ENCODE measurements at regions not wholly inside any gene's neighbourhood (a gene's known extent, or its start where the extent isn't known, plus 50 kb on each side); places are given as distances from the start of the nearest gene placed in this dataset.

GRCh38 chr2:164438490-164439205 lies 182.6 kb downstream of the GRB14 start:
- no peak overlapping the region for H3K14ac ChIP-seq (ENCODE audit: insufficient read length)
- TF ChIP-seq SP2 (IDR thresholded peaks at IDR 0.05; ENCODE audit: low read length), result no peak
- TF ChIP-seq RXRA (IDR thresholded peaks at IDR 0.05; ENCODE audit: insufficient read depth, low read depth, low read length), result no peak
- no peak for TF ChIP-seq NANOG (IDR thresholded peaks at IDR 0.05; ENCODE audit: insufficient read depth, low read depth, low read length, poor library complexity, severe bottlenecking)
- no peak for TF ChIP-seq FOSL1 (IDR thresholded peaks at IDR 0.05; ENCODE audit: insufficient read depth, low read depth, low read length)
- TF ChIP-seq CTCF (IDR thresholded peaks at IDR 0.05; ENCODE audit: control extremely low read depth in 1 of 3, insufficient read depth in 1 of 3, low read depth in 1 of 3, low read length in 3 of 3), result no peak
- no peak for TF ChIP-seq POU5F1 (IDR thresholded peaks at IDR 0.05; ENCODE audit: low read depth, low read length)
- no peak for TF ChIP-seq SIX5 (IDR thresholded peaks at IDR 0.05; ENCODE audit: low read depth, low read length)
- no peak for TF ChIP-seq CBX8 (IDR thresholded peaks at IDR 0.05; ENCODE audit: borderline replicate concordance, low read depth, low read length)
- no peak for TF ChIP-seq GABPA (IDR thresholded peaks at IDR 0.05; ENCODE audit: borderline replicate concordance, insufficient read depth, low read length)
- TF ChIP-seq TCF12 (IDR thresholded peaks at IDR 0.05; ENCODE audit: low read depth, low read length), result no peak
- TF ChIP-seq KDM5A (IDR thresholded peaks at IDR 0.05; ENCODE audit: low read length), result no peak
- no peak for TF ChIP-seq CHD1 (IDR thresholded peaks at IDR 0.05; ENCODE audit: low read depth, low read length)
- TF ChIP-seq POLR2AphosphoS5 (IDR thresholded peaks at IDR 0.05; ENCODE audit: low read depth, low read length), result no peak

More at GRCh38 chr2:164438490-164439205, 182.6 kb downstream of the GRB14 start:
- Histone ChIP-seq H3K9ac (replicated peaks in 1 of 4; ENCODE audit: extremely low read depth in 1 of 4, low read depth in 3 of 4, low read length in 3 of 4) (no peak overlapping the region), H2BK120ac (replicated peaks; ENCODE audit: low read depth, low read length) (no peak overlapping the region), H3K18ac (ENCODE audit: extremely low read depth, low read length) (no peak overlapping the region), H2BK15ac (ENCODE audit: low read length) (no peak overlapping the region), H4K20me1 (replicated peaks in 1 of 2; ENCODE audit: control insufficient read depth in 1 of 2, insufficient read depth in 2 of 2, low read length in 2 of 2) (no peaks in the 10 kb centered on the region), H2AFZ (ENCODE audit: low read length) (peak overlapping the region; percentile 27; the same call in 1 of the 2 replicates), H4K8ac (ENCODE audit: extremely low read depth, insufficient read depth, low read length) (no peak overlapping the region), H3K23ac (ENCODE audit: insufficient read length) (no peak overlapping the region), H4K5ac (ENCODE audit: insufficient read length, low read depth, low read length) (no peak overlapping the region), H2BK12ac (ENCODE audit: low read depth, low read length) (no peak overlapping the region), H3K23me2 (ENCODE audit: low read depth, low read length) (no peaks in the 10 kb centered on the region), H3K56ac (replicated peaks; ENCODE audit: insufficient read length, low read depth, low read length) (no peak overlapping the region), H3K4ac (replicated peaks; ENCODE audit: insufficient read length, low read depth, low read length) (no peak overlapping the region), H3K4me1 (replicated peaks in 1 of 4; ENCODE audit: control insufficient read depth in 3 of 4, insufficient read depth in 4 of 4, low read length in 3 of 4) (no peaks in the 10 kb centered on the region), H2AK5ac (ENCODE audit: low read depth, low read length) (no peak overlapping the region), H3K36me3 (ENCODE audit: control insufficient read depth in 2 of 4, insufficient read depth in 4 of 4, low read length in 3 of 4) (no peaks in the 10 kb centered on the region), H3K4me3 (ENCODE audit: extremely low read depth in 1 of 4, insufficient read depth in 2 of 4, low read depth in 3 of 4, low read length in 4 of 4) (no peak overlapping the region), H3K27me3 (replicated peaks in 1 of 4; ENCODE audit: control insufficient read depth in 3 of 4, extremely low read depth in 1 of 4, insufficient read depth in 3 of 4, low read length in 3 of 4) (no peaks in the 10 kb centered on the region), H3K4me2 (ENCODE audit: insufficient read depth in 1 of 2, low read depth in 2 of 2, low read length in 2 of 2) (no peak overlapping the region), H2BK20ac (ENCODE audit: low read length) (no peak overlapping the region), H2BK5ac (ENCODE audit: low read depth, low read length) (no peak overlapping the region), H3K79me1 (ENCODE audit: low read depth, low read length) (no peaks in the 10 kb centered on the region), H3K79me2 (ENCODE audit: control insufficient read depth in 1 of 2, insufficient read depth in 2 of 2, low read length in 2 of 2) (no peaks in the 10 kb centered on the region), H3K27ac (ENCODE audit: low read depth, low read length) (no peak overlapping the region), H3K9me3 (ENCODE audit: insufficient read depth in 2 of 2, low read depth in 1 of 2, low read length in 1 of 2) (no peaks in the 10 kb centered on the region), H4K91ac (replicated peaks; ENCODE audit: insufficient read length, low read length) (no peak overlapping the region)
- DNase-seq (ENCODE audit: low read depth in 1 of 2, low spot score in 2 of 2) (no peak), FAIRE-seq (no peak)
- ChIA-PET CTCF (ENCODE audit: partially characterized antibody) (interaction anchor here (1.1 kb wide), 1 partner anchor 10 kb away, joined by 3 read pairs; no protein-coding TSS in a partner anchor), POLR2A (ENCODE audit: partially characterized antibody) (no interaction called here)

Data from H1 (cell line).